Daoy (cell line): ENCODE measurements at regions not wholly inside any gene's neighbourhood (a gene's known extent, or its start where the extent isn't known, plus 50 kb on each side); places are given as distances from the start of the nearest gene placed in this dataset.

Experiments
- DNase-seq: peaks from one replicate; pipeline ENCODE4 v3.0.0-alpha.2; 2015; ENCODE audit warnings: low read depth

- DNase-seq: peak; percentile 45
Observed at GRCh38 chr12:114913871-114914801, 230.2 kb upstream of the TBX3 start.

GRCh38 chr12:114912811-114913210 lies 228.8 kb upstream of the TBX3 start:
- DNase-seq: no peak

- DNase-seq: peak; percentile 43
Observed at GRCh38 chr12:114911196-114911595, 227.2 kb upstream of the TBX3 start.

- peak; percentile 43 for DNase-seq
Observed at GRCh38 chr12:114904254-114905003, 220.5 kb upstream of the TBX3 start.

GRCh38 chr12:114903083-114903691 lies 219.2 kb upstream of the TBX3 start:
- DNase-seq: peak; percentile 57

GRCh38 chr12:114902665-114903064 lies 218.7 kb upstream of the TBX3 start:
- DNase-seq: no peak

GRCh38 chr12:114901316-114901715 lies 217.3 kb upstream of the TBX3 start:
- no peak for DNase-seq

GRCh38 chr12:114898159-114898558 lies 214.2 kb upstream of the TBX3 start:
- no peak for DNase-seq

- no peak for DNase-seq
Observed at GRCh38 chr12:114895827-114896226, 211.9 kb upstream of the TBX3 start.

- no peak for DNase-seq
Observed at GRCh38 chr12:114895081-114895480, 211.1 kb upstream of the TBX3 start.

- no peak for DNase-seq
Observed at GRCh38 chr12:114894076-114894475, 210.1 kb upstream of the TBX3 start.

- no peak for DNase-seq
Observed at GRCh38 chr12:114888928-114889584, 205.1 kb upstream of the TBX3 start.

- DNase-seq: peak; percentile 43
Observed at GRCh38 chr12:114888448-114888847, 204.5 kb upstream of the TBX3 start.

GRCh38 chr12:114885501-114885900 lies 201.5 kb upstream of the TBX3 start:
- DNase-seq: no peak

GRCh38 chr12:114884575-114884974 lies 200.6 kb upstream of the TBX3 start:
- no peak for DNase-seq

- no peak for DNase-seq
Observed at GRCh38 chr12:114882083-114882482, 198.1 kb upstream of the TBX3 start.

GRCh38 chr12:114879354-114879753 lies 195.4 kb upstream of the TBX3 start:
- DNase-seq: no peak

GRCh38 chr12:114878781-114879180 lies 194.8 kb upstream of the TBX3 start:
- DNase-seq: no peak

- no peak for DNase-seq
Observed at GRCh38 chr12:114876968-114877680, 193.1 kb upstream of the TBX3 start.

- no peak for DNase-seq
Observed at GRCh38 chr12:114875313-114875712, 191.3 kb upstream of the TBX3 start.

- DNase-seq: no peak
Observed at GRCh38 chr12:114873656-114874055, 189.7 kb upstream of the TBX3 start.
